ENCODE measurements at regions not wholly inside any gene's neighbourhood (a gene's known extent, or its start where the extent isn't known, plus 50 kb on each side); places are given as distances from the start of the nearest gene placed in this dataset.

DNA sequence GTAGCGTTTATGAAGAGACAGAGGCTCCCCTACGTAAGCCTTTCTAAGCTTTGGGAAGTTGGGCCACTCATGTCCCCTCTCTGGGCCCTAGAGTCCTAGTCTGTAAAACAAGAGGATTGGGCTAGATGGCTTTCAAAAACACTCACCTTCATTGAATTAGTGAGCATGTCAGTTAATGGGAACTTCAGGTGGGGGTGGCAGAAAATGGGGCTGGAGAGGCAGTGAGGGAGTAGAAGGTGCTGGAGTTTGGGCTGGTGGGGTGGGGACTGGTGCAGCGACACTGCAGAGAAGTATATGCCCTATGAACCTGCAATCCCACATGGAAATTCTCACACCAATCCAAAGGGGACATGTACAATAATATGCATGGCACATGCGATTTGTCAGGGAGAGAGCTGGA is 182.7 kb downstream of the C1orf94 start (continued):
- TF ChIP-seq, protein P1, sequence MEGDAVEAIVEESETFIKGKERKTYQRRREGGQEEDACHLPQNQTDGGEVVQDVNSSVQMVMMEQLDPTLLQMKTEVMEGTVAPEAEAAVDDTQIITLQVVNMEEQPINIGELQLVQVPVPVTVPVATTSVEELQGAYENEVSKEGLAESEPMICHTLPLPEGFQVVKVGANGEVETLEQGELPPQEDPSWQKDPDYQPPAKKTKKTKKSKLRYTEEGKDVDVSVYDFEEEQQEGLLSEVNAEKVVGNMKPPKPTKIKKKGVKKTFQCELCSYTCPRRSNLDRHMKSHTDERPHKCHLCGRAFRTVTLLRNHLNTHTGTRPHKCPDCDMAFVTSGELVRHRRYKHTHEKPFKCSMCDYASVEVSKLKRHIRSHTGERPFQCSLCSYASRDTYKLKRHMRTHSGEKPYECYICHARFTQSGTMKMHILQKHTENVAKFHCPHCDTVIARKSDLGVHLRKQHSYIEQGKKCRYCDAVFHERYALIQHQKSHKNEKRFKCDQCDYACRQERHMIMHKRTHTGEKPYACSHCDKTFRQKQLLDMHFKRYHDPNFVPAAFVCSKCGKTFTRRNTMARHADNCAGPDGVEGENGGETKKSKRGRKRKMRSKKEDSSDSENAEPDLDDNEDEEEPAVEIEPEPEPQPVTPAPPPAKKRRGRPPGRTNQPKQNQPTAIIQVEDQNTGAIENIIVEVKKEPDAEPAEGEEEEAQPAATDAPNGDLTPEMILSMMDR (IDR thresholded peaks at IDR 0.05; ENCODE audit: low read depth, low read length, missing input control), result no peak

DNA sequence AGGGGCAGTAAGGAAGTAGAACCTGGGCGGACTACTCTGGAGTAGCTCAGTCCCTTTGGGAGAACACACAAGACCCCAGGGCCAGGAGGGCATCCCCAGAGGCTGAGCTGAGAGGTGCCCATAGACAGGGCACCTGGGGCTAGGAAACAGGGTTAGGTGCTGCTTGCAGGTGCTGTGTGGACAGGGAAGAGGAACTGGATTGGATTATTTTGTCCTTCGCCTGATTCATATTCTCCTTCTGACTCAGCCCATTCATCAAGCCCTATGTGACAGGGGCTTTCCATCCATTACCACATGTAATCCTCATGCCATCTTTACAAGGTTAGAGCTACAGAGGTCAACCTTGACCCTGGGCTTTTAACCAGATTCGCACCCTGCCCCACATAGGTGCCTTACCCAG is 183.9 kb downstream of the C1orf94 start:
- H3K36me3 ChIP-seq (ENCODE audit: control insufficient read depth in 4 of 4, insufficient read depth in 3 of 4, low read depth in 1 of 4, low read length in 3 of 4), result no peaks in the 10 kb centered on the region
- DNase-seq (ENCODE audit: low spot score), result peak; percentile 17
- H3K27me3 ChIP-seq (ENCODE audit: control insufficient read depth in 4 of 4, insufficient read depth in 4 of 4, low read length in 3 of 4), result peaks cover 0 to 6% (median 2%) of the 10 kb centered on the region in 4 donors
- H3K9me3 ChIP-seq (ENCODE audit: control insufficient read depth in 4 of 4, low read length in 3 of 4), result peaks cover 0 to 3% (median 2%) of the 10 kb centered on the region in 4 donors
- H3K27ac ChIP-seq (ENCODE audit: low read depth in 1 of 2, low read length in 2 of 2), result no peak overlapping the region
- TF ChIP-seq MAX (IDR thresholded peaks at IDR 0.05) (no peak), SP1 (IDR thresholded peaks at IDR 0.05) (no peak), EGR1 (IDR thresholded peaks at IDR 0.05; ENCODE audit: low read depth in 2 of 2) (no peak), GABPA (IDR thresholded peaks at IDR 0.05 in 1 of 2, conservative IDR thresholded peaks at IDR 0.05 in 1 of 2) (no peak), ATF3 (IDR thresholded peaks at IDR 0.05) (no peak), FOXA2 (IDR thresholded peaks at IDR 0.05) (no peak), FOXA1 (IDR thresholded peaks at IDR 0.05) (no peak), RXRA (IDR thresholded peaks at IDR 0.05) (no peak), NR2F2 (IDR thresholded peaks at IDR 0.05) (no peak), TAF1 (conservative IDR thresholded peaks at IDR 0.05) (no peak), YY1 (IDR thresholded peaks at IDR 0.05) (no peak), RAD21 (IDR thresholded peaks at IDR 0.05) (no peak), HNF4A (conservative IDR thresholded peaks at IDR 0.05) (no peak)
- TF ChIP-seq, protein P2, sequence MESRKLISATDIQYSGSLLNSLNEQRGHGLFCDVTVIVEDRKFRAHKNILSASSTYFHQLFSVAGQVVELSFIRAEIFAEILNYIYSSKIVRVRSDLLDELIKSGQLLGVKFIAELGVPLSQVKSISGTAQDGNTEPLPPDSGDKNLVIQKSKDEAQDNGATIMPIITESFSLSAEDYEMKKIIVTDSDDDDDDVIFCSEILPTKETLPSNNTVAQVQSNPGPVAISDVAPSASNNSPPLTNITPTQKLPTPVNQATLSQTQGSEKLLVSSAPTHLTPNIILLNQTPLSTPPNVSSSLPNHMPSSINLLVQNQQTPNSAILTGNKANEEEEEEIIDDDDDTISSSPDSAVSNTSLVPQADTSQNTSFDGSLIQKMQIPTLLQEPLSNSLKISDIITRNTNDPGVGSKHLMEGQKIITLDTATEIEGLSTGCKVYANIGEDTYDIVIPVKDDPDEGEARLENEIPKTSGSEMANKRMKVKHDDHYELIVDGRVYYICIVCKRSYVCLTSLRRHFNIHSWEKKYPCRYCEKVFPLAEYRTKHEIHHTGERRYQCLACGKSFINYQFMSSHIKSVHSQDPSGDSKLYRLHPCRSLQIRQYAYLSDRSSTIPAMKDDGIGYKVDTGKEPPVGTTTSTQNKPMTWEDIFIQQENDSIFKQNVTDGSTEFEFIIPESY (IDR thresholded peaks at IDR 0.05), result no peak
- TF ChIP-seq, protein P1 (IDR thresholded peaks at IDR 0.05; ENCODE audit: low read depth, low read length, missing input control), result no peak
- H3K4me3 ChIP-seq (ENCODE audit: low read depth in 1 of 3, low read length in 3 of 3), result no peak overlapping the region
- no peaks in the 10 kb centered on the region for H3K4me1 ChIP-seq (ENCODE audit: control insufficient read depth in 4 of 4, insufficient read depth in 4 of 4, low read length in 3 of 4)
- no peak overlapping the region for H3K9ac ChIP-seq (ENCODE audit: low read depth in 1 of 2, low read length in 2 of 2)
- WGBS, result 90% methylated on average over 3 of the region's 3 CpGs

- Histone ChIP-seq H3K9ac (ENCODE audit: low read depth in 1 of 2, low read length in 2 of 2) (no peak overlapping the region), H3K4me3 (ENCODE audit: low read depth in 1 of 3, low read length in 3 of 3) (no peak overlapping the region), H3K4me1 (ENCODE audit: control insufficient read depth in 4 of 4, insufficient read depth in 4 of 4, low read length in 3 of 4) (no peaks in the 10 kb centered on the region), H3K27ac (ENCODE audit: low read depth in 1 of 2, low read length in 2 of 2) (no peak overlapping the region), H3K9me3 (ENCODE audit: control insufficient read depth in 4 of 4, low read length in 3 of 4) (peaks cover 0 to 5% (median 2%) of the 10 kb centered on the region in 4 donors), H3K36me3 (ENCODE audit: control insufficient read depth in 4 of 4, insufficient read depth in 3 of 4, low read depth in 1 of 4, low read length in 3 of 4) (no peaks in the 10 kb centered on the region), H3K27me3 (ENCODE audit: control insufficient read depth in 4 of 4, insufficient read depth in 4 of 4, low read length in 3 of 4) (peaks cover 0 to 6% (median 2%) of the 10 kb centered on the region in 4 donors)
- peak; percentile 21 for DNase-seq (ENCODE audit: low spot score)
- TF ChIP-seq FOXA1 (IDR thresholded peaks at IDR 0.05) (no peak), RXRA (IDR thresholded peaks at IDR 0.05) (no peak), SP1 (IDR thresholded peaks at IDR 0.05) (no peak)
- WGBS, result 32% methylated on average over 3 of the region's 3 CpGs
Observed at GRCh38 chr1:34361121-34361520, 184.4 kb downstream of the C1orf94 start.

Measured in liver (tissue), 8 donors.